ENCODE measurements at regions not wholly inside any gene's neighbourhood (a gene's known extent, or its start where the extent isn't known, plus 50 kb on each side); places are given as distances from the start of the nearest gene placed in this dataset.

DNA sequence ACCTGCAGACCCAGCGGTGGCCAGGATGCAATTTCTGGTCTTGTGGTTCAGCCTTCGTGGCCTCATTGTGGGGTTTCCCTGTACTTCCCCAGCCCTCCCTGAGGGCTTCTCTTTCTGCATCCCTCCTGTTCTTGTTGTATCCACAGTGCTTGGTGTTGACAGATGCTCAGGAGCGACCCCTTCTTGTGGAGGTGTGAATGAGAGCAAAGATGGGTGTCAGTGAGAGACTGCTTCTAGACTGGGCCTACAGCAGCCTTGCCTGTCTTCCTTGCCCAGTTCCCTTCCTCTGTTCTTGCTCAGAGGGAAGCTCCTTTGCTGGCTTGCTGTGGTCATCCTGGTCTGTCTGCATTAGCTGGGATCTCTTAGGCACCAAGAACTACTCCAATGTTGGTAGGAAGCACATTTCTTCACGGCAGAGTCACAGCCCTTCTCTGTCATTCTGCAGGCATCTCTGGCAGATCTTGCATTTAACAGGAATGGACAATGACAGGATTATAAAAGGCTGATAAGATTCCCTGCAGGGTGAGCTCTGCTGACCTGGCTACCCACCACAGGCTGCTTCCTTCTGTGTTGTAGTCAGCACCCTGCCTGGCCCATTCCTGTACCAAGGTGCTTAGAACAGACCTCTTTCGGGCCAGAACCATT is 317.8 kb upstream of the C2CD4B start:
- TF ChIP-seq, protein P1, sequence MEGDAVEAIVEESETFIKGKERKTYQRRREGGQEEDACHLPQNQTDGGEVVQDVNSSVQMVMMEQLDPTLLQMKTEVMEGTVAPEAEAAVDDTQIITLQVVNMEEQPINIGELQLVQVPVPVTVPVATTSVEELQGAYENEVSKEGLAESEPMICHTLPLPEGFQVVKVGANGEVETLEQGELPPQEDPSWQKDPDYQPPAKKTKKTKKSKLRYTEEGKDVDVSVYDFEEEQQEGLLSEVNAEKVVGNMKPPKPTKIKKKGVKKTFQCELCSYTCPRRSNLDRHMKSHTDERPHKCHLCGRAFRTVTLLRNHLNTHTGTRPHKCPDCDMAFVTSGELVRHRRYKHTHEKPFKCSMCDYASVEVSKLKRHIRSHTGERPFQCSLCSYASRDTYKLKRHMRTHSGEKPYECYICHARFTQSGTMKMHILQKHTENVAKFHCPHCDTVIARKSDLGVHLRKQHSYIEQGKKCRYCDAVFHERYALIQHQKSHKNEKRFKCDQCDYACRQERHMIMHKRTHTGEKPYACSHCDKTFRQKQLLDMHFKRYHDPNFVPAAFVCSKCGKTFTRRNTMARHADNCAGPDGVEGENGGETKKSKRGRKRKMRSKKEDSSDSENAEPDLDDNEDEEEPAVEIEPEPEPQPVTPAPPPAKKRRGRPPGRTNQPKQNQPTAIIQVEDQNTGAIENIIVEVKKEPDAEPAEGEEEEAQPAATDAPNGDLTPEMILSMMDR (IDR thresholded peaks at IDR 0.05; ENCODE audit: low read depth, low read length, missing input control), result no peak
- TF ChIP-seq JUND (IDR thresholded peaks at IDR 0.05) (no peak), FOXA1 (IDR thresholded peaks at IDR 0.05) (no peak), HNF4G (IDR thresholded peaks at IDR 0.05) (no peak), SP1 (IDR thresholded peaks at IDR 0.05) (no peak), YY1 (IDR thresholded peaks at IDR 0.05) (no peak), TAF1 (conservative IDR thresholded peaks at IDR 0.05) (no peak), GABPA (IDR thresholded peaks at IDR 0.05 in 1 of 2, conservative IDR thresholded peaks at IDR 0.05 in 1 of 2) (no peak)
- TF ChIP-seq, protein P2, sequence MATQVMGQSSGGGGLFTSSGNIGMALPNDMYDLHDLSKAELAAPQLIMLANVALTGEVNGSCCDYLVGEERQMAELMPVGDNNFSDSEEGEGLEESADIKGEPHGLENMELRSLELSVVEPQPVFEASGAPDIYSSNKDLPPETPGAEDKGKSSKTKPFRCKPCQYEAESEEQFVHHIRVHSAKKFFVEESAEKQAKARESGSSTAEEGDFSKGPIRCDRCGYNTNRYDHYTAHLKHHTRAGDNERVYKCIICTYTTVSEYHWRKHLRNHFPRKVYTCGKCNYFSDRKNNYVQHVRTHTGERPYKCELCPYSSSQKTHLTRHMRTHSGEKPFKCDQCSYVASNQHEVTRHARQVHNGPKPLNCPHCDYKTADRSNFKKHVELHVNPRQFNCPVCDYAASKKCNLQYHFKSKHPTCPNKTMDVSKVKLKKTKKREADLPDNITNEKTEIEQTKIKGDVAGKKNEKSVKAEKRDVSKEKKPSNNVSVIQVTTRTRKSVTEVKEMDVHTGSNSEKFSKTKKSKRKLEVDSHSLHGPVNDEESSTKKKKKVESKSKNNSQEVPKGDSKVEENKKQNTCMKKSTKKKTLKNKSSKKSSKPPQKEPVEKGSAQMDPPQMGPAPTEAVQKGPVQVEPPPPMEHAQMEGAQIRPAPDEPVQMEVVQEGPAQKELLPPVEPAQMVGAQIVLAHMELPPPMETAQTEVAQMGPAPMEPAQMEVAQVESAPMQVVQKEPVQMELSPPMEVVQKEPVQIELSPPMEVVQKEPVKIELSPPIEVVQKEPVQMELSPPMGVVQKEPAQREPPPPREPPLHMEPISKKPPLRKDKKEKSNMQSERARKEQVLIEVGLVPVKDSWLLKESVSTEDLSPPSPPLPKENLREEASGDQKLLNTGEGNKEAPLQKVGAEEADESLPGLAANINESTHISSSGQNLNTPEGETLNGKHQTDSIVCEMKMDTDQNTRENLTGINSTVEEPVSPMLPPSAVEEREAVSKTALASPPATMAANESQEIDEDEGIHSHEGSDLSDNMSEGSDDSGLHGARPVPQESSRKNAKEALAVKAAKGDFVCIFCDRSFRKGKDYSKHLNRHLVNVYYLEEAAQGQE (IDR thresholded peaks at IDR 0.05), result no peak
- TF ChIP-seq, protein P3, sequence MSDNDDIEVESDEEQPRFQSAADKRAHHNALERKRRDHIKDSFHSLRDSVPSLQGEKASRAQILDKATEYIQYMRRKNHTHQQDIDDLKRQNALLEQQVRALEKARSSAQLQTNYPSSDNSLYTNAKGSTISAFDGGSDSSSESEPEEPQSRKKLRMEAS (IDR thresholded peaks at IDR 0.05), result no peak

All from liver (tissue), 3 donors.